ENCODE measurements at regions not wholly inside any gene's neighbourhood (a gene's known extent, or its start where the extent isn't known, plus 50 kb on each side); places are given as distances from the start of the nearest gene placed in this dataset.

DNA sequence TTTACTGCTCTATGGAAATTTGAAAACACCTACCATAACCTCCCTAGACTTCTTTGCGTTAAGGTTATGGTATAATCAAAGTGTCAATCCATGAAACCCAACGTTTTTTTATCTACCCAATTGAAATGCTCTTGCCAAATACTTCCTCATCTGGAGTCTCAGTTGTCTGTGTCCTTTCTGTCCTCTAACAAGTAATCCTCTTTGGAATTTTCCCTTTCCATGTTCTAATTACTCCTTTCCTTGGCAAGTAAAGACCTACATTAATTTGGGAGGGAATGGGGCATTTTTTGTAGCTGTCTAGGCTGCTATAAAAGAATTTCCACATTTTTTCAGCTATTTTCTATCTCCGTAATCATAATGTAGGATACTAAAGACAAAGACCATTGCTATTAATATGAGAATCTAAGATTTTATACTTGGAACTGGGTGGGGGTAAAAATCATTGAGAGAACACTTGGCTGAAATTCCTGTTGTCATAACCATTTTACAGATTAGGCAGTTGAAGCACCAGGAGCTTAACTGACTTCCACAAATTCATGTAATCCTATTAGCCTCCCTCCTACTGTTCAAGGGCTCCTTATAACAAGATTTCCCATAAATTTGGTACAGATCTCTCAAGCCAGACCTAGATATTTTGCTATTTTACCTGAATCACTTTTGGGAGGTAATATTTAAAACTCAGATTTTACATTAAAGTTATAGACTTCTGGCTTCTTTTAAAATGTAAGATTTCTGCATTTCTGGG is 1307.6 kb downstream of the XPNPEP1 start:
- TF ChIP-seq SUZ12 (IDR thresholded peaks at IDR 0.05) (no peak), BHLHE40 (IDR thresholded peaks at IDR 0.05; ENCODE audit: borderline replicate concordance) (no peak), HDGF (IDR thresholded peaks at IDR 0.05; ENCODE audit: borderline replicate concordance) (no peak), FOXA1 (IDR thresholded peaks at IDR 0.05) (no peak), FOXM1 (IDR thresholded peaks at IDR 0.05; ENCODE audit: borderline replicate concordance) (no peak), LEF1 (IDR thresholded peaks at IDR 0.05; ENCODE audit: borderline replicate concordance) (no peak), ARNT (IDR thresholded peaks at IDR 0.05) (no peak)

All from HEK293T (cell line).